HepG2 (cell line): ENCODE measurements at regions not wholly inside any gene's neighbourhood (a gene's known extent, or its start where the extent isn't known, plus 50 kb on each side); places are given as distances from the start of the nearest gene placed in this dataset.

Experiments used
- ATAC-seq: fragments of 200-7000 bp; cut with Tn5 transposase; 3 replicates; pipeline ENCODE4 v1.9.1; 2020; ENCODE audit warnings: mild to moderate bottlenecking, moderate library complexity
- BruUV-seq: library from RNA; stranded (reverse); fragments of 400-500 nt; replicated peaks from 2 replicates; lab custom pipeline; 2021; lab: Mats Ljungman, UMichigan
- CTCF ChIA-PET: fragments of 300-600 bp; formaldehyde crosslinking; extraction: SDS; loops from one replicate; lab custom pipeline; 2021; ENCODE audit warnings: low total read pairs, inconsistent platforms, low intra/inter-chr PET ratio; lab: Yijun Ruan, JAX
- POLR2A ChIA-PET: fragments of 350-600 bp; sonication (Branson Sonifier 250); formaldehyde crosslinking; loops from one replicate; lab custom pipeline; 2020; ENCODE audit warnings: antibody characterized with exemption, inconsistent platforms; lab: Yijun Ruan, JAX
- DNase-seq: peaks from one replicate; pipeline ENCODE4 v3.0.0-alpha.2; 2015; ENCODE audit warnings: low spot score
- FAIRE-seq: peaks from 3 replicates; lab custom pipeline; 2011; peaks lifted over from hg19 to GRCh38; lab: Jason Lieb, UNC
- H2AFZ ChIP-seq: one replicate; pipeline ENCODE4 v1.6.1; 2011; ENCODE audit warnings: low read length, inconsistent platforms
- H3K27ac ChIP-seq: fragments of 300-600 bp; 3 replicates; pipeline ENCODE4 v1.8.0; 2011; ENCODE audit warnings: mixed run types, mild to moderate bottlenecking, mixed read lengths, low read length, inconsistent platforms; ENCODE audit not compliant: insufficient read depth; ENCODE audit errors: extremely low read length
- H3K27me3 ChIP-seq, 2 experiments: fragments of 200-600 bp in 1 of 2; 2 replicates in 1 of 2; 3 replicates in 1 of 2; pipeline versions ENCODE4 v1.6.0 to v1.8.0; 2011; ENCODE audit warnings: low read length in 2 of 2, mild to moderate bottlenecking in 2 of 2, moderate library complexity in 2 of 2, inconsistent platforms in 1 of 2; ENCODE audit not compliant: insufficient read depth in 2 of 2, control insufficient read depth in 1 of 2
- H3K36me3 ChIP-seq, 2 experiments: fragments of 200-600 bp in 1 of 2; replicated peaks in 1 of 2; 2 replicates in 1 of 2; 3 replicates in 1 of 2; pipeline versions ENCODE4 v1.5.1 to v1.8.0; 2011; ENCODE audit warnings: low read length in 2 of 2, inconsistent platforms in 1 of 2; ENCODE audit not compliant: insufficient read depth in 2 of 2, control insufficient read depth in 1 of 2
- H3K4me1 ChIP-seq: 2 replicates; pipeline ENCODE4 v1.5.1; 2012; ENCODE audit warnings: low read length, inconsistent platforms; ENCODE audit not compliant: insufficient read depth
- H3K4me2 ChIP-seq: 2 replicates; pipeline ENCODE4 v1.6.0; 2011; ENCODE audit warnings: low read depth, low read length, inconsistent platforms
- H3K4me3 ChIP-seq, 3 experiments: fragments of 200-600 bp in 1 of 3; sonication (generic), shearing (Covaris generic) in 1 of 3; replicated peaks in 1 of 3; 2 replicates each; pipeline ENCODE4 v1.5.1; 2011 to 2016; ENCODE audit warnings: low read length in 3 of 3, inconsistent platforms in 2 of 3, low read depth in 2 of 3, mild to moderate bottlenecking in 2 of 3, control low read depth in 1 of 3, mixed read lengths in 1 of 3; ENCODE audit not compliant: insufficient read depth in 1 of 3
- H3K79me2 ChIP-seq: one replicate; pipeline ENCODE4 v1.6.1; 2011; ENCODE audit warnings: low read length, inconsistent platforms; ENCODE audit not compliant: insufficient read depth
- H3K9ac ChIP-seq: 2 replicates; pipeline ENCODE4 v1.6.0; 2011; ENCODE audit warnings: mild to moderate bottlenecking, low read depth, low read length, inconsistent platforms; ENCODE audit not compliant: insufficient read depth
- H3K9me3 ChIP-seq: 2 replicates; pipeline ENCODE4 v1.5.1; 2012; ENCODE audit warnings: mild to moderate bottlenecking, low read length
- H4K20me1 ChIP-seq: 2 replicates; pipeline ENCODE4 v1.6.0; 2011; ENCODE audit warnings: inconsistent platforms, mild to moderate bottlenecking, low read length, moderate library complexity; ENCODE audit not compliant: insufficient read depth
- ATF7 ChIP-seq, 2 experiments: fragments of 450-650 bp in 1 of 2; sonication (generic) in 1 of 2; formaldehyde crosslinking in 1 of 2; IDR thresholded peaks; 2 replicates each; pipeline versions ENCODE4 v1.4.0 to v1.6.1; 2016 to 2020; ENCODE audit warnings: antibody characterized with exemption in 1 of 2, mild to moderate bottlenecking in 1 of 2, missing genetic modification reagents in 1 of 2
- CREB1 ChIP-seq, 2 experiments: fragments of 450-650 bp in 1 of 2; IDR thresholded peaks; 2 replicates each; pipeline ENCODE4 v1.6.1; 2016 to 2017; ENCODE audit warnings: control low read depth in 1 of 2, mild to moderate bottlenecking in 1 of 2, missing compliant biosample characterization in 1 of 2, missing genetic modification characterization in 1 of 2
- DMTF1 ChIP-seq: sonication (generic); formaldehyde crosslinking; IDR thresholded peaks from 2 replicates; pipeline ENCODE4 v1.4.0; 2020; ENCODE audit warnings: mild to moderate bottlenecking, missing genetic modification reagents
- ELF1 ChIP-seq: sonication (generic); formaldehyde crosslinking; IDR thresholded peaks from 2 replicates; pipeline ENCODE4 v1.4.0; 2020; ENCODE audit warnings: missing genetic modification reagents
- KDM1A ChIP-seq: IDR thresholded peaks from 2 replicates; pipeline ENCODE4 v1.6.1; 2016; ENCODE audit warnings: missing compliant biosample characterization
- PHF21A ChIP-seq: sonication (generic); formaldehyde crosslinking; IDR thresholded peaks from 2 replicates; pipeline ENCODE4 v1.5.0; 2020; ENCODE audit warnings: mild to moderate bottlenecking, missing genetic modification reagents
- SMC3 ChIP-seq: IDR thresholded peaks from 2 replicates; pipeline ENCODE4 v1.6.1; 2011; ENCODE audit warnings: low read length, improper control_type of control experiment
- ZFP36 ChIP-seq: fragments of 150-350 bp; IDR thresholded peaks from 2 replicates; pipeline ENCODE4 v1.6.1; 2018; ENCODE audit warnings: borderline replicate concordance, low read length, low read depth; ENCODE audit not compliant: partially characterized antibody
- ZKSCAN1 ChIP-seq: fragments of 150-350 bp; IDR thresholded peaks from 2 replicates; pipeline ENCODE4 v1.6.1; 2014; ENCODE audit warnings: low read length
- ZNF547 ChIP-seq: sonication (generic); formaldehyde crosslinking; IDR thresholded peaks from 2 replicates; pipeline ENCODE4 v1.5.1; 2020; ENCODE audit warnings: mild to moderate bottlenecking, missing genetic modification reagents
- ZUFSP ChIP-seq: sonication (generic); formaldehyde crosslinking; IDR thresholded peaks from 2 replicates; pipeline ENCODE4 v1.9.0; 2021; ENCODE audit warnings: missing genetic modification reagents, mild to moderate bottlenecking, borderline replicate concordance
- WGBS: methylation state at CpG from one replicate; pipeline ENCODE4 v1.1.6; 2017; ENCODE audit warnings: low lambda C conversion rate; 5-methylcytosine and 5-hydroxymethylcytosine counted together
- in situ Hi-C: cut with HindIII; loops from 2 replicates; pipeline ENCODE4 v1.10.0; 2017; ENCODE audit warnings: low pct_unique_long_range_greater_than_20kb; ENCODE audit not compliant: extremely low pct_ligation_motif_present
- intact Hi-C: fragments of 100-400 bp; cut with micrococcal nuclease; formaldehyde crosslinking; loops from one replicate; pipeline ENCODE4 v1.10.0; 2022; ENCODE audit not compliant: unreplicated experiment

- no peak for FAIRE-seq
- no peak overlapping the region for H3K27ac ChIP-seq
- intact Hi-C loops: no loop called here
- no peaks in the 10 kb centered on the region for H3K79me2 ChIP-seq
- POLR2A ChIA-PET: no interaction called here
- no peaks in the 10 kb centered on the region for H3K9me3 ChIP-seq
- no TSS peak for BruUV-seq
- no peaks in the 10 kb centered on the region for H3K4me1 ChIP-seq
- CTCF ChIA-PET: no interaction called here
- no peak overlapping the region for H3K4me3 ChIP-seq
- 13% methylated on average over 3 of the region's 3 CpGs for WGBS
- no peak for DNase-seq
- H3K27me3 ChIP-seq: no peaks in the 10 kb centered on the region; a peak in 1 of 5 replicates
- no peaks in the 10 kb centered on the region for H3K36me3 ChIP-seq
- no peaks in the 10 kb centered on the region for H4K20me1 ChIP-seq
- no peak overlapping the region for H2AFZ ChIP-seq
- ATAC-seq: no peak
- no peak overlapping the region for H3K4me2 ChIP-seq
- H3K9ac ChIP-seq: no peak overlapping the region
- TF ChIP-seq ZNF547: no peak
- TF ChIP-seq KDM1A (CRISPR knock-in tag): no peak
- TF ChIP-seq, all 625 proteins: peak for 0
- in situ Hi-C loops: no loop called here
Measured at GRCh38 chr4:111812114-111812513, 333.1 kb upstream of the FAM241A start.

GRCh38 chr4:111812760-111813159 is 332.5 kb upstream of the FAM241A start:
- ChIA-PET CTCF (no interaction called here), POLR2A (no interaction called here)
- DNase-seq (no peak), FAIRE-seq (no peak)
- Histone ChIP-seq H3K4me3 (no peak overlapping the region), H3K9me3 (no peaks in the 10 kb centered on the region), H3K79me2 (no peaks in the 10 kb centered on the region), H3K9ac (no peak overlapping the region), H3K36me3 (no peaks in the 10 kb centered on the region), H3K4me2 (no peak overlapping the region), H3K4me1 (no peaks in the 10 kb centered on the region)
- intact Hi-C loops: no loop called here
- TF ChIP-seq ATF7 (IDR thresholded peaks at IDR 0.05): peak; percentile 84
- TF ChIP-seq ATF7 (CRISPR knock-in tag; IDR thresholded peaks at IDR 0.05): no peak
- TF ChIP-seq ZKSCAN1: no peak
- TF ChIP-seq SMC3: no peak
- no peak for TF ChIP-seq PHF21A
- no peak for TF ChIP-seq ZUFSP (CRISPR knock-in tag)
- TF ChIP-seq DMTF1 (CRISPR knock-in tag): no peak
- no peak for TF ChIP-seq ZFP36
- peak; percentile 8; the same call in 1 of the 2 replicates for TF ChIP-seq CREB1 (IDR thresholded peaks at IDR 0.05)
- TF ChIP-seq CREB1 (CRISPR knock-in tag; IDR thresholded peaks at IDR 0.05): no peak
- no peak for TF ChIP-seq ELF1 (CRISPR knock-in tag)
- TF ChIP-seq, all 625 proteins: peak for 2
- Histone ChIP-seq H2AFZ (no peak overlapping the region), H4K20me1 (no peaks in the 10 kb centered on the region), H3K27me3 (no peaks in the 10 kb centered on the region; a peak in 1 of 5 replicates), H3K27ac (no peak overlapping the region)
- WGBS: 15% methylated on average over 1 of the region's 1 CpG
- in situ Hi-C loops: no loop called here
- no TSS peak for BruUV-seq
- ATAC-seq: no peak
